ENCODE measurements at regions not wholly inside any gene's neighbourhood (a gene's known extent, or its start where the extent isn't known, plus 50 kb on each side); places are given as distances from the start of the nearest gene placed in this dataset.

- Histone ChIP-seq H3K9ac (ENCODE audit: low read length) (no peak overlapping the region), H4K20me1 (ENCODE audit: insufficient read depth) (no peaks in the 10 kb centered on the region), H3K9me3 (ENCODE audit: low read length) (no peaks in the 10 kb centered on the region), H3K36me3 (ENCODE audit: insufficient read depth, low read length) (no peaks in the 10 kb centered on the region), H3F3A (ENCODE audit: insufficient read depth, low read length, poor library complexity, severe bottlenecking) (no peaks in the 10 kb centered on the region), H3K4me3 (ENCODE audit: low read length) (no peak overlapping the region), H3K79me2 (replicated peaks; ENCODE audit: insufficient read depth, low read length) (no peaks in the 10 kb centered on the region), H3K9me2 (ENCODE audit: insufficient read depth, low read length) (no peaks in the 10 kb centered on the region), H3K27ac (ENCODE audit: low read length) (no peak overlapping the region), H3K27me3 (ENCODE audit: insufficient read depth, low read depth, low read length) (no peaks in the 10 kb centered on the region), H3K4me2 (ENCODE audit: low read length) (no peak overlapping the region), H2AFZ (ENCODE audit: low read depth, low read length) (no peak overlapping the region)
- TF ChIP-seq RAD21 (conservative IDR thresholded peaks at IDR 0.05) (no peak), POLR2AphosphoS5 (IDR thresholded peaks at IDR 0.05) (peak; percentile 26), EZH2 (IDR thresholded peaks at IDR 0.05; ENCODE audit: borderline replicate concordance, insufficient read depth, low read length, poor library complexity, severe bottlenecking) (no peak), EP300 (conservative IDR thresholded peaks at IDR 0.05; ENCODE audit: poor library complexity, severe bottlenecking) (no peak), CTCF (IDR thresholded peaks at IDR 0.05; ENCODE audit: poor library complexity, severe bottlenecking) (no peak), TAF1 (IDR thresholded peaks at IDR 0.05; ENCODE audit: low read depth) (no peak), MXI1 (conservative IDR thresholded peaks at IDR 0.05; ENCODE audit: poor library complexity, severe bottlenecking) (no peak)
These were observed 247.3 kb upstream of the TAS2R1 start for GRCh38 chr5:9877488-9877887.

GRCh38 chr5:9876451-9876850 is 246.3 kb upstream of the TAS2R1 start:
- no peak overlapping the region for H3K27ac ChIP-seq (ENCODE audit: low read length)

More at GRCh38 chr5:9876451-9876850, 246.3 kb upstream of the TAS2R1 start:
- Histone ChIP-seq H3K27me3 (ENCODE audit: insufficient read depth, low read depth, low read length) (no peaks in the 10 kb centered on the region), H3K4me2 (ENCODE audit: low read length) (no peak overlapping the region), H4K20me1 (ENCODE audit: insufficient read depth) (no peaks in the 10 kb centered on the region), H3K9me2 (ENCODE audit: insufficient read depth, low read length) (no peaks in the 10 kb centered on the region), H3K79me2 (replicated peaks; ENCODE audit: insufficient read depth, low read length) (no peaks in the 10 kb centered on the region), H3F3A (ENCODE audit: insufficient read depth, low read length, poor library complexity, severe bottlenecking) (no peaks in the 10 kb centered on the region), H3K9ac (ENCODE audit: low read length) (no peak overlapping the region), H3K4me3 (ENCODE audit: low read length) (no peak overlapping the region), H2AFZ (ENCODE audit: low read depth, low read length) (no peak overlapping the region), H3K36me3 (ENCODE audit: insufficient read depth, low read length) (no peaks in the 10 kb centered on the region), H3K9me3 (ENCODE audit: low read length) (no peaks in the 10 kb centered on the region)
- no peak for TF ChIP-seq RAD21 (conservative IDR thresholded peaks at IDR 0.05)
- TF ChIP-seq REST (IDR thresholded peaks at IDR 0.05; ENCODE audit: borderline replicate concordance) = no peak
- no peak for TF ChIP-seq SMC3 (conservative IDR thresholded peaks at IDR 0.05; ENCODE audit: poor library complexity)
- TF ChIP-seq TAF1 (IDR thresholded peaks at IDR 0.05; ENCODE audit: low read depth) = no peak
- TF ChIP-seq CTCF (IDR thresholded peaks at IDR 0.05; ENCODE audit: poor library complexity, severe bottlenecking) = no peak
- no peak for TF ChIP-seq EZH2 (IDR thresholded peaks at IDR 0.05; ENCODE audit: borderline replicate concordance, insufficient read depth, low read length, poor library complexity, severe bottlenecking)
- TF ChIP-seq MXI1 (conservative IDR thresholded peaks at IDR 0.05; ENCODE audit: poor library complexity, severe bottlenecking) = no peak
- TF ChIP-seq EP300 (conservative IDR thresholded peaks at IDR 0.05; ENCODE audit: poor library complexity, severe bottlenecking) = no peak
- TF ChIP-seq POLR2AphosphoS5 (IDR thresholded peaks at IDR 0.05) = no peak

Data from neural cell (in vitro differentiated cells).